Thyroid gland (tissue), 4 donors: ENCODE measurements at regions not wholly inside any gene's neighbourhood (a gene's known extent, or its start where the extent isn't known, plus 50 kb on each side); places are given as distances from the start of the nearest gene placed in this dataset.

Experiments used
- CTCF ChIP-seq, 6 experiments: fragments of 200-600 bp in 3 of 6; fragments of 450-650 bp in 3 of 6; sonication (generic) in 3 of 6; IDR thresholded peaks; one replicate each; pipeline ENCODE4 v1.5.1; 2016 to 2019; ENCODE audit warnings: antibody characterized with exemption in 6 of 6, mild to moderate bottlenecking in 2 of 6, inconsistent platforms in 1 of 6, moderate library complexity in 1 of 6
- POLR2A ChIP-seq, 2 donors: fragments of 450-650 bp; IDR thresholded peaks; one replicate each; pipeline ENCODE4 v1.6.1; 2017; ENCODE audit warnings: antibody characterized with exemption in 2 of 2, mild to moderate bottlenecking in 2 of 2, moderate library complexity in 1 of 2

GRCh38 chr18:64918851-64919250 is 770.0 kb upstream of the LINC00305 start:
- TF ChIP-seq CTCF (IDR thresholded peaks at IDR 0.05), result no peak
- TF ChIP-seq POLR2A (IDR thresholded peaks at IDR 0.05), result no peak
